HepG2 (cell line): ENCODE measurements at regions not wholly inside any gene's neighbourhood (a gene's known extent, or its start where the extent isn't known, plus 50 kb on each side); places are given as distances from the start of the nearest gene placed in this dataset.

Experiments used
- BRD4 ChIP-seq: sonication (generic); formaldehyde crosslinking; IDR thresholded peaks from 2 replicates; pipeline ENCODE4 v1.4.0; 2020; ENCODE audit warnings: missing genetic modification reagents
- GATAD2A ChIP-seq: IDR thresholded peaks from 2 replicates; pipeline ENCODE4 v1.6.1; 2016
- HNF4A ChIP-seq: sonication (generic); formaldehyde crosslinking; IDR thresholded peaks from 2 replicates; pipeline ENCODE4 v1.4.0; 2020; ENCODE audit warnings: missing genetic modification reagents
- RFX3 ChIP-seq: IDR thresholded peaks from 2 replicates; pipeline ENCODE4 v1.6.1; 2016; ENCODE audit warnings: missing biosample characterization, missing genetic modification reagents
- SMAD3 ChIP-seq: sonication (generic); formaldehyde crosslinking; IDR thresholded peaks from 2 replicates; pipeline ENCODE4 v1.4.0; 2020; ENCODE audit warnings: missing genetic modification reagents
- SMARCE1 ChIP-seq: fragments of 450-650 bp; IDR thresholded peaks from 2 replicates; pipeline ENCODE4 v1.6.1; 2017; ENCODE audit warnings: borderline replicate concordance
- TBX2 ChIP-seq: sonication (generic); formaldehyde crosslinking; IDR thresholded peaks from 2 replicates; pipeline ENCODE4 v1.5.0; 2020; ENCODE audit warnings: missing genetic modification reagents, mild to moderate bottlenecking, borderline replicate concordance
- TEF ChIP-seq: sonication (generic); formaldehyde crosslinking; IDR thresholded peaks from 2 replicates; pipeline ENCODE4 v1.5.0; 2020; ENCODE audit warnings: missing genetic modification reagents
- ZNF18 ChIP-seq: sonication (generic); formaldehyde crosslinking; IDR thresholded peaks from 2 replicates; pipeline ENCODE4 v1.8.0; 2022; ENCODE audit warnings: mild to moderate bottlenecking, missing genetic modification reagents; ENCODE audit not compliant: insufficient replicate concordance
- ZNF24 ChIP-seq: fragments of 450-650 bp; IDR thresholded peaks from 2 replicates; pipeline ENCODE4 v1.6.1; 2017; ENCODE audit warnings: antibody characterized with exemption, mild to moderate bottlenecking
- ZNF33B ChIP-seq: sonication (generic); formaldehyde crosslinking; IDR thresholded peaks from 2 replicates; pipeline ENCODE4 v1.5.1; 2020; ENCODE audit warnings: mild to moderate bottlenecking, missing genetic modification reagents
- ZNF577 ChIP-seq: sonication (generic); formaldehyde crosslinking; IDR thresholded peaks from 2 replicates; pipeline ENCODE4 v1.4.0; 2020; ENCODE audit warnings: mild to moderate bottlenecking, low read depth, missing genetic modification reagents, borderline replicate concordance
- ZNF704 ChIP-seq: sonication (generic); formaldehyde crosslinking; IDR thresholded peaks from 2 replicates; pipeline ENCODE4 v1.8.1; 2023; ENCODE audit warnings: mild to moderate bottlenecking, inconsistent platforms, moderate library complexity, missing genetic modification reagents, borderline replicate concordance
- ZNF800 ChIP-seq: sonication (generic); formaldehyde crosslinking; IDR thresholded peaks from 2 replicates; pipeline ENCODE4 v1.4.0; 2020; ENCODE audit warnings: missing genetic modification reagents
- ZXDC ChIP-seq: sonication (generic); formaldehyde crosslinking; IDR thresholded peaks from 2 replicates; pipeline ENCODE4 v1.5.0; 2020; ENCODE audit warnings: mild to moderate bottlenecking, missing genetic modification reagents

GRCh38 chr10:28734938-28735759 lies 57.8 kb downstream of the BAMBI start (continued):
- no peak for TF ChIP-seq ZXDC (CRISPR knock-in tag)
- TF ChIP-seq ZNF577 (CRISPR knock-in tag), result no peak
- no peak for TF ChIP-seq RFX3 (CRISPR knock-in tag)
- TF ChIP-seq BRD4 (CRISPR knock-in tag), result no peak
- 0 out of 2 replicates have a peak, but pooled peaks have one; percentile 33 for TF ChIP-seq ZNF800 (CRISPR knock-in tag)
- no peak for TF ChIP-seq ZNF33B (CRISPR knock-in tag)
- TF ChIP-seq SMARCE1, result no peak
- TF ChIP-seq ZNF24, result peak; percentile 52; the same call in 1 of the 2 replicates
- no peak for TF ChIP-seq TEF (CRISPR knock-in tag)
- no peak for TF ChIP-seq ZNF18
- TF ChIP-seq TBX2 (CRISPR knock-in tag), result peak; percentile 53; the same call in 1 of the 2 replicates
- no peak for TF ChIP-seq ZNF704
- peak; percentile 74 for TF ChIP-seq HNF4A (CRISPR knock-in tag)
- no peak; the same call in 1 of the 2 replicates for TF ChIP-seq SMAD3 (CRISPR knock-in tag)
- TF ChIP-seq GATAD2A (CRISPR knock-in tag), result peak; percentile 41
